C4-2B (cell line): ENCODE measurements at regions not wholly inside any gene's neighbourhood (a gene's known extent, or its start where the extent isn't known, plus 50 kb on each side); places are given as distances from the start of the nearest gene placed in this dataset.

Experiments used
- CTCF ChIP-seq: fragments of 450-650 bp; conservative IDR thresholded peaks from 2 replicates; pipeline ENCODE4 v1.5.1; 2017; ENCODE audit warnings: mild to moderate bottlenecking
- ZFX ChIP-seq: fragments of 450-650 bp; IDR thresholded peaks from 2 replicates; pipeline ENCODE4 v1.6.1; 2017

GRCh38 chr12:76201758-76202157, 117.3 kb upstream of the NAP1L1 start:
- no peak for TF ChIP-seq CTCF
- no peak for TF ChIP-seq ZFX
